Smooth muscle cell (in vitro differentiated cells): ENCODE measurements at regions not wholly inside any gene's neighbourhood (a gene's known extent, or its start where the extent isn't known, plus 50 kb on each side); places are given as distances from the start of the nearest gene placed in this dataset.

Source experiments
- DNase-seq: peaks from one replicate; lab custom pipeline; 2025; ENCODE audit not compliant: unreplicated experiment; lab: John Stamatoyannopoulos, UW
- H2AFZ ChIP-seq: fragments of 200-600 bp; sonication (generic); 2 replicates; pipeline ENCODE4 v1.6.0; 2016; ENCODE audit warnings: antibody characterized with exemption, low read depth, mild to moderate bottlenecking
- H3F3A ChIP-seq: fragments of 200-600 bp; sonication (generic); 2 replicates; pipeline ENCODE4 v1.6.0; 2017; ENCODE audit warnings: antibody characterized with exemption, low read depth
- H3K27ac ChIP-seq: fragments of 200-600 bp; sonication (generic); 2 replicates; pipeline ENCODE4 v1.5.1; 2016; ENCODE audit warnings: low read depth, mild to moderate bottlenecking
- H3K27me3 ChIP-seq: fragments of 200-600 bp; sonication (generic); 2 replicates; pipeline ENCODE4 v1.6.1; 2016; ENCODE audit warnings: low read depth, mild to moderate bottlenecking
- H3K36me3 ChIP-seq: fragments of 200-600 bp; sonication (generic); 2 replicates; pipeline ENCODE4 v1.5.1; 2016; ENCODE audit warnings: low read depth
- H3K4me1 ChIP-seq: fragments of 200-600 bp; sonication (generic); 2 replicates; pipeline ENCODE4 v1.5.1; 2016; ENCODE audit warnings: low read depth
- H3K4me2 ChIP-seq: fragments of 200-600 bp; sonication (generic); 2 replicates; pipeline ENCODE4 v1.6.0; 2016; ENCODE audit warnings: mild to moderate bottlenecking
- H3K4me3 ChIP-seq: fragments of 200-600 bp; sonication (generic); 2 replicates; pipeline ENCODE4 v1.5.1; 2016; ENCODE audit warnings: mild to moderate bottlenecking
- H3K79me2 ChIP-seq: fragments of 200-600 bp; sonication (generic); 2 replicates; pipeline ENCODE4 v1.6.0; 2016; ENCODE audit warnings: low read depth, mild to moderate bottlenecking
- H3K9ac ChIP-seq: fragments of 200-600 bp; sonication (generic); 2 replicates; pipeline ENCODE4 v1.6.0; 2016; ENCODE audit warnings: low read depth
- H3K9me3 ChIP-seq: fragments of 200-600 bp; sonication (generic); replicated peaks from 2 replicates; pipeline ENCODE4 v1.5.1; 2016; ENCODE audit warnings: low read depth
- H4K20me1 ChIP-seq: fragments of 200-600 bp; sonication (generic); 2 replicates; pipeline ENCODE4 v1.6.0; 2016; ENCODE audit warnings: low read depth
- WGBS: methylation state at CpG from one replicate; pipeline ENCODE4 v1.1.7; 2016; ENCODE audit warnings: low lambda C conversion rate; 5-methylcytosine and 5-hydroxymethylcytosine counted together
- TF ChIP-seq, protein P1 (sequence below): fragments of 200-600 bp; sonication (generic); IDR thresholded peaks from 2 replicates; pipeline ENCODE4 v1.5.1; 2017; ENCODE audit warnings: borderline replicate concordance, mild to moderate bottlenecking, antibody characterized with exemption; ENCODE audit not compliant: insufficient read depth, poor library complexity, severe bottlenecking

DNA sequence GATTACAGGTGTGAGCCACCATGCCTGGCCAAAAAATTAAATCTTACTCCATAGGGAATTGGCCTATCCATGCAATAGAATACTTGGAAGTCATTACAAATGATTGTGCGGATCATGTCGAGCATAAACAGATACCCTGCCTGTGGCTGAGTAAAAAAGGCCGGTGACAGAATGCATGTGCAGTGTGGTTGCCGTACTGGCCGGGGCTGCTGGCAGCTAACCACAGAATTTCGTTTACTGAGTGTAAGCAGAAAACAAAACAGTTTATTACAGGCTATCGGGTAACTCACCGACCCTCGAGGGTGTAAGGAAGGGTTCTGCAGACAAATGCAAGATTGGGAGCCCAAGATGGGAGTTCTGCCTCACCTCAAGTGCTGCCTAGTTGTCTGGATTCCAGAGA, 127.7 kb downstream of the ZIC5 start:
- TF ChIP-seq, protein P1, sequence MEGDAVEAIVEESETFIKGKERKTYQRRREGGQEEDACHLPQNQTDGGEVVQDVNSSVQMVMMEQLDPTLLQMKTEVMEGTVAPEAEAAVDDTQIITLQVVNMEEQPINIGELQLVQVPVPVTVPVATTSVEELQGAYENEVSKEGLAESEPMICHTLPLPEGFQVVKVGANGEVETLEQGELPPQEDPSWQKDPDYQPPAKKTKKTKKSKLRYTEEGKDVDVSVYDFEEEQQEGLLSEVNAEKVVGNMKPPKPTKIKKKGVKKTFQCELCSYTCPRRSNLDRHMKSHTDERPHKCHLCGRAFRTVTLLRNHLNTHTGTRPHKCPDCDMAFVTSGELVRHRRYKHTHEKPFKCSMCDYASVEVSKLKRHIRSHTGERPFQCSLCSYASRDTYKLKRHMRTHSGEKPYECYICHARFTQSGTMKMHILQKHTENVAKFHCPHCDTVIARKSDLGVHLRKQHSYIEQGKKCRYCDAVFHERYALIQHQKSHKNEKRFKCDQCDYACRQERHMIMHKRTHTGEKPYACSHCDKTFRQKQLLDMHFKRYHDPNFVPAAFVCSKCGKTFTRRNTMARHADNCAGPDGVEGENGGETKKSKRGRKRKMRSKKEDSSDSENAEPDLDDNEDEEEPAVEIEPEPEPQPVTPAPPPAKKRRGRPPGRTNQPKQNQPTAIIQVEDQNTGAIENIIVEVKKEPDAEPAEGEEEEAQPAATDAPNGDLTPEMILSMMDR: no peak
- no peaks in the 10 kb centered on the region for H3F3A ChIP-seq
- DNase-seq: no peak
- WGBS: 79% methylated on average over 9 of the region's 9 CpGs
- no peak overlapping the region for H3K4me3 ChIP-seq
- no peaks in the 10 kb centered on the region for H4K20me1 ChIP-seq
- no peak overlapping the region for H3K4me2 ChIP-seq
- no peaks in the 10 kb centered on the region for H3K79me2 ChIP-seq
- H3K27me3 ChIP-seq: no peaks in the 10 kb centered on the region
- no peak overlapping the region for H3K27ac ChIP-seq
- H3K36me3 ChIP-seq: no peaks in the 10 kb centered on the region
- no peak overlapping the region for H2AFZ ChIP-seq
- no peaks in the 10 kb centered on the region for H3K4me1 ChIP-seq
- H3K9ac ChIP-seq: no peak overlapping the region
- no peaks in the 10 kb centered on the region for H3K9me3 ChIP-seq

DNA sequence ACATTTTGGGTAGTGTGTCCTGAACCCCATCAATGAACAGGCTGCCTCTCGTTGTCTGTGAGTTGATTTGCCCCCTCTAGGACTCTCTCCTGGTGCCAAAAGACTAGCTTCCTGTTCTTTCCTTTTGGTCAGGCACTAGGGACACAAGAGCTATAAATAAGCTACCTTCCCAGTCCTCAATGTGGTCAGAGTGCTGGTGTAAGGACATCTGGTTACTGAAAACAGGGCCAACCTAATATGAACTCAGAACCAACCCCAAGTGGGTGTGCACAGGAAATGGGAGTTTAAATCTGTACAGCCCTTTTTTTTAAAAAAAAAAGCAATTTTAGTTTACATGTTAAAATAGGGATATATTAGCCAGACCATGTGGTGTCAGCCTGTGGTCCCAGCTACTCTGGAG, 129.2 kb downstream of the ZIC5 start:
- Histone ChIP-seq H3F3A (no peaks in the 10 kb centered on the region), H3K27me3 (no peaks in the 10 kb centered on the region), H3K27ac (no peak overlapping the region), H3K4me1 (no peaks in the 10 kb centered on the region), H3K9ac (no peak overlapping the region), H3K79me2 (no peaks in the 10 kb centered on the region), H3K4me3 (no peak overlapping the region), H3K4me2 (no peak overlapping the region), H4K20me1 (no peaks in the 10 kb centered on the region), H2AFZ (no peak overlapping the region), H3K36me3 (no peaks in the 10 kb centered on the region), H3K9me3 (no peaks in the 10 kb centered on the region)
- DNase-seq: no peak
- WGBS: 89% methylated on average over 1 of the region's 1 CpG
- TF ChIP-seq, protein P1: no peak

DNA sequence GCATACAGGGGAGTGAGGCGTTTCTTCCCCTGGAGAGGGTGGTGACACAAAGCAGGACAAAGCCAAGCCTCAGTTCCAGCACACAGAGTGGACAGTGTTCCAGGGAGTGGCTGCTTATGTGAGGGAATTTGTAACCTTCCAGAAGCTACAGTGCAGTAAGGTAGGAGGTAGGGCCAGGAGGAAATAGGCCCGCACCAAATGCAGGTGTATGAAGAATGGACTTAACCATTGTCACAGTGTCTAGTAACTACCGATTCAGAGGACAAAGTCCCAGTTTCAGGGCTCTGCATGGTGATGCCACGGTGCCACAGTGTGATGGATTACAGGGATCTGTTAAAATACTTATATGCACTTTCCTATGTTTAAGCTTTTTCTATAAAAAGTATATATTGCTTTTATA, 135.3 kb downstream of the ZIC5 start:
- TF ChIP-seq, protein P1: no peak
- no peaks in the 10 kb centered on the region for H3K9me3 ChIP-seq
- no peaks in the 10 kb centered on the region for H3K79me2 ChIP-seq
- H4K20me1 ChIP-seq: no peaks in the 10 kb centered on the region
- no peak overlapping the region for H2AFZ ChIP-seq
- H3K4me2 ChIP-seq: no peak overlapping the region
- H3K27me3 ChIP-seq: peaks cover 4% of the 10 kb centered on the region
- H3K9ac ChIP-seq: no peak overlapping the region
- no peak overlapping the region for H3K27ac ChIP-seq
- no peaks in the 10 kb centered on the region for H3F3A ChIP-seq
- WGBS: 93% methylated on average over 4 of the region's 4 CpGs
- H3K4me1 ChIP-seq: peaks cover 8% of the 10 kb centered on the region
- no peak overlapping the region for H3K4me3 ChIP-seq
- no peaks in the 10 kb centered on the region for H3K36me3 ChIP-seq
- DNase-seq: no peak

DNA sequence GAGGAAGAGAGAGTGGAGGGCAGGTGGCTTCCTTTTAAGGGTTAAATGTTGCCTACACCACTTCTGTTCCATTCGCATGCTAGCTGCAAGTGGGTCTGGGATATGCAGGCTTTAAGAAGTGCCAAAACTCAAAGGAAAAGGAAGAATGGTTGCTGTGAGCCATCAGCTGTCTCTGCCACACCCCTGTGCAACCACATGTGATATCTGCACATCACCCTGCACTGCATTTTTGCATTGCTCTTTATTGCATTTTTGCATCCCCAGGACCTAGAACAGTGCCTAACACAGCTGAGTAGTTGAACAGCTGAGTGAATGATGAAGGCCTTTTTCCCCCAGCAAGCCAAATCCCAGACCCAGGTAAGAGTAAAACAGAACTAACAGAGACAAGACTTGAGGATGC, 136.1 kb downstream of the ZIC5 start:
- DNase-seq: no peak
- H3K27ac ChIP-seq: no peak overlapping the region
- no peak overlapping the region for H2AFZ ChIP-seq
- no peaks in the 10 kb centered on the region for H3F3A ChIP-seq
- no peak overlapping the region for H3K9ac ChIP-seq
- no peak overlapping the region for H3K4me2 ChIP-seq
- peaks cover 4% of the 10 kb centered on the region for H3K27me3 ChIP-seq
- TF ChIP-seq, protein P1: no peak
- no peaks in the 10 kb centered on the region for H4K20me1 ChIP-seq
- no peaks in the 10 kb centered on the region for H3K79me2 ChIP-seq
- WGBS: 88% methylated on average over 1 of the region's 1 CpG
- no peaks in the 10 kb centered on the region for H3K36me3 ChIP-seq
- no peaks in the 10 kb centered on the region for H3K9me3 ChIP-seq
- no peak overlapping the region for H3K4me3 ChIP-seq
- H3K4me1 ChIP-seq: peaks cover 8% of the 10 kb centered on the region
